ENCODE measurements at regions not wholly inside any gene's neighbourhood (a gene's known extent, or its start where the extent isn't known, plus 50 kb on each side); places are given as distances from the start of the nearest gene placed in this dataset.

- no peak for DNase-seq (ENCODE audit: low read depth in 2 of 2)
Observed at GRCh38 chr10:3467052-3467951, 294.7 kb upstream of the PITRM1 start.

DNA sequence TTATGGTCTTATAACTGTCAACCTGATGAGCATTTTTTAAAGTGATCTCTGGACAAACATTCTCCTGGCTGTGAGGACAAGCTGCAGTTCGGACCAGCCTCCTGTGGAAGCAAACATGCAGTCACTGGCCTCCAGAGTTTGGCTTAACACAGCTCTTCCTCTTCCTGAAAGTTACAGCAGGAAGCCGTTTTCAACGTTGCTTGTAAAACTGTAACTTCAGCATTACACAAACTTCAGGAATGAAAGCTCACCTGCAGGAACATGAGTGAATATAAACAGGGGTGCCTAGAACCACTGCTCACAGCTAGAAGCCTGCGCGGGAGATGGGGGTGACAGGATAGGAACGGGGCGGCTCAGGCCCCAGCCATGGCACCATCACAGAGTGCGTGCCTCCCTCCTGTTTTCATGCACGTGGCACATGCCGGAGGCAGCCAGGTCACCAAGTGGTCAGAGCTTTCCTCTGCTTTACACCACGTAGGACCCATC lies 292.9 kb upstream of the PITRM1 start:
- DNase-seq (ENCODE audit: low read depth in 2 of 2) = no peak

- no peak for DNase-seq (ENCODE audit: low read depth in 2 of 2)
Observed at GRCh38 chr10:3464760-3465405, 292.3 kb upstream of the PITRM1 start.

- DNase-seq (ENCODE audit: low read depth in 2 of 2) = no peak
Observed at GRCh38 chr10:3460420-3461128, 288.0 kb upstream of the PITRM1 start.

GRCh38 chr10:3455385-3456334 lies 283.1 kb upstream of the PITRM1 start:
- DNase-seq (ENCODE audit: low read depth in 2 of 2) = no peak

DNA sequence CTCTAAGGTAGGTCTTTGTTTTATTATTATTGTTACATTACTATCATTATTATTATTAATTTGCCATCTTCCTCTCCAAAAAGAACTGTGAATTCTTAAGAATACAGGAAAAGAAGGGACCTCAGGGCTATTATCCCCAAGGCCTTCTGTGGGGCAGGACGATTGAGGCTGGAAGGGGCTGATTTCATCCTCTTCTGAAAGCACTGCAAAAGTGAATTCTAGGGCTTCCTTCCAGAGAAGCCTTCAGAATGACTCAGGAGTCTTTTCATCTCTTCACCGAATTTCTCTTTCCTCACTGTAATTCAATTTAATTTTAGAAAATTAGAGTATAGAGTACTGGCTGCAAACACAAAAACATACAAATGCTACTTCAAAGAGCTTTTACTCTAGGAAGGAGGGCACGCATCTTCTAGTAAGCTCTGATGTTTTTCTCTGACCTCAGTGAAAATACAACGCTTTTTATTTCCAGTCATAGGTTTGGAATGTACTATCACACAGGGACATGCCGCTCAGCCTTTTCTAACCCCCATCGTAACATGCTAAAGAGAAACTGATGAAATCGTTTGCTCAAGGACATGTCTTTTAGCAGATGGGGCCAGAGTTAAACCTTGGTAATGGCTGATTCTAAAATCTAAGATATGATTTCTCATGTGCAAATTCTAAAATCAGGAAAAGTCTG lies 280.2 kb upstream of the PITRM1 start:
- DNase-seq (ENCODE audit: low read depth in 2 of 2) = no peak

DNA sequence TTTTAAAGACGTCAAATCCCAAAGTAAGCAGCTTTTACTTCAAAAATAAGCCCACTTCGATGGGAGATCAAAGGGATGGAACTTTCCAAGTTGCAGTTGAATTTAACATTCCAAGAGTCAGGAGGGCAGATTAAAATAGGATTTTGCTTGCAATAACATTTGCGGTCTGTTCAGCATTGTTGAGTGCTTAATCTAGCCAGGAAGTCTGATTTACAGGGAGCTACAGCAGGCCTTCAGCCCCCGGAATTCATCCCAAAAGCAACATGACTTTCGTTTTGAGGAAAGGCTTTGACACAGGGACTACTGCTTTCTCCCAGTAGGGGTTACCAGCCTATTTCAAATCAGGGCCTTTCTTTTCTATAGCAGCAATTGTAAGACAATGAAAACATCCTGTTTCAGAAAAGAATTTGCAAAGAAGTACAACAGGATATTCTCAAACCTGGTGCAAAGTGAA lies 279.6 kb upstream of the PITRM1 start:
- no peak for DNase-seq (ENCODE audit: low read depth in 2 of 2)

- DNase-seq (ENCODE audit: low read depth in 2 of 2) = no peak
Observed at GRCh38 chr10:3451516-3452172, 279.1 kb upstream of the PITRM1 start.

DNA sequence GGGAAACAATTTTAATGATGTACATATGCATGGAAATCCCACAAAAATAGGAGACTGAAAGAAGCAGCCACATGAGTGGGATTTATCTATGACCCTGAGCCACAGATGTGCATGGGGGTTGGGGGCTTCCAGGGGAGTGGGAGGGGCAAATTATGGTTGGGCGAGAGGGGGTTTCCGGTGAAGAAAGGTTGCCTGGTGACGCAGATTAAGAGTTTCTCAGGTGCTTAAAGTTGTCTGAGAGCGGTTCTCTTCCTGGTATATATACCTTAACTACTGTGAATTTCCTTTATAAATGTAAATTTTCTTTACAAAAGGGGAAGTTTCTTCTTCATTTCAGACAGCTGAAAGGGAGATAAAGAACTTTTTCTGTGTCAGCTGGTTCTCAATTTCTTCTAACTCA lies 273.6 kb upstream of the PITRM1 start:
- DNase-seq (ENCODE audit: low read depth in 2 of 2) = no peak

GRCh38 chr10:3445648-3446047 lies 273.1 kb upstream of the PITRM1 start:
- no peak for DNase-seq (ENCODE audit: low read depth in 2 of 2)

DNA sequence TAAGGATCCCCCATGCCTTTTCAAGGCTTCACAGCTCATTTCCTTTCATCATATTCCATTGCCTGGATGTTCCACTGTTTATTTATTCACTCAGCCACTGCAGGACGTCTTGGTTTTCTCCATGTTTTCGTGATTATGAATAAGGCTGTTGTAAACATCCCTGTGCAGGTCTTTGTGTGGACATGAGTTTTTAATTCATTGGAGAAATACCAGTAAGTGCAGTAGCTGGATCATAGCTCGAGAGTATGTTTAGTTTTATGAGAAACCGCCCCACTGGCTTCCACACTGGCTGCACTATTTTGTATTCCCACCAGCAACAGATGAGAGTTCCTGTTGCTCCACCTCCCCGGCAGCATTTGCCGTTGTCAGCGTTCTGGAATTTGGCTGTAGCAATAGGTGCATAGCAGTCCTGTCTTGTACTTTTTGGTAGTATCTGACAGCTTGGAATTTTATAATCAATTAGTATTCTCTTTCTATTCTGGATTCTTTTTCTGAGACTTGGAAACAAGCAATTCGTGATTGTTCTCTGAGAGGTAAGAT lies 269.9 kb upstream of the PITRM1 start:
- no peak for DNase-seq (ENCODE audit: low read depth in 2 of 2)

DNA sequence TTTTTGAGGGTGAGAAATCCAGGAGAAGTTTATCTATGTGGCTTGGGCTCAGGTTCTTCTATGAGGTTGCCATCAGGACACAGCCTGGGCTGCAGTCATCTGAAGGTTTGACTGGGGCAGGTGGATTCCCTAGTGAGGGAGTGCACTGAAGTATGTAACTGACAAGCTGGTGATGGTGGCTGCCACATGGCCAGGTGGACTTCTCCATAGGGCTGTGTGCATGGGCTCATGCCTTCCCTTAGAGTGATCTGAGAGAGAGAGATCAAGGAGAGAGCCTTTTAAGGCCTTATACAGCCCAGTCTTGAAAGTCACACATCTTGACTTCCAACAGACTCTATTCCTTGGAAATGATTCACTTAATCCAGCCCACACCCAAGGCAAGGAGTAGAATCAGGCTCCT lies 266.6 kb upstream of the PITRM1 start:
- DNase-seq (ENCODE audit: low read depth in 2 of 2) = no peak

DNA sequence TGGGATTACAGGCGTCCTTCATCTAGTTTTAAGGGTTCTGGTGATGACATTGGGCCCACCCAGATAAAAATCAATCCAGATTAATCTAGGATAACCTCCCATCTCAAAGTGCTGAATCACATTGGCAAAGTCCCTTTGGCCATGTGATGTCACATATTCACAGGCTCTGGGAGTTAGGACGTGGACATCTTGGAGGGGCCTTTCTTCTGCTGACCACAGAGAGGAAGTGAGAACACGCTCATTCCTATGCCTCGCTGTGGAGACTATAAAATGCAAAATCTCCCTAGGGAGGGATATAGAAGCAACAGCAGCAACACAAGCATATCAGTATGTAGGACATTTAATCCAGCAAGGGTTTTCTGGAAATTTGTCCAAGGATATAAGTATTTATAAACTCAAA lies 266.0 kb upstream of the PITRM1 start:
- no peak for DNase-seq (ENCODE audit: low read depth in 2 of 2)

DNA sequence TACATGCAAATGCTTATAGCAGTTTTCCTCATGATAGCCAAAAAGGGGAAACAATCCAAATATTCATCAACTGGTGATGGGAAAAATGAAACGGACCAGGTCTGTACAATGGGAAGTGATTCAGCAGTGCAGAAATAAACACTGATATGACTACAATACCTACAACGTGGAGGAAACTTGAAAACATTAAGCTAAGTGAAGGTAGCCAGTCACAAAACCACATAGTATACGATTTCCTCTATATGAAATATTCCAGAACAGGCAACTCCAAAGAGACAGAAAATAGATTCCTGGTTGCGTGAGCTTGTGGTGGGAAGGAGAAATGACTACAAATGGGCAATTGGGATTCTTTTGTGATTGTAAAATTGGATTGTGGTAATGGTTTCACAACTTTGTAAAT lies 263.1 kb upstream of the PITRM1 start:
- no peak for DNase-seq (ENCODE audit: low read depth in 2 of 2)

DNA sequence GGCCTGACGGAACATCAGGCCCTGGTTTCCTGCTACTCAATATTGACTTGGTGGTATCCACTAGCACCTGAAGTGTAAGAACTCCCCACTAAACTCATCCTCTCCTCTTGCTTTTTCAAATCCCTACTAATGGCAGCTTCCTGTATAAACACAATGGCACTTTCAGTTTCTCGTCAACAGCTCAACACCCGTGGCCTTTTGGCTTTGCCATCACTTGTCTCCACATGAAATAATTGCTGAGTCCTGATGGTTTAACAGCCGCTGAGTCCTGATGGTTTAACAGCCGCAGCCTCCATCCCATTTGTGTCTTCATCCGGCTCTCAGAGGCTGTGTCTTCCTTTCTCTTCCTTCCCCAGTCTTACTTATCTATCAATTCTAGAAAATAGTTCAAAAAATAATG lies 261.4 kb upstream of the PITRM1 start:
- no peak for DNase-seq (ENCODE audit: low read depth in 2 of 2)

- no peak for DNase-seq (ENCODE audit: low read depth in 2 of 2)
Observed at GRCh38 chr10:3433131-3433530, 260.5 kb upstream of the PITRM1 start.

- no peak for DNase-seq (ENCODE audit: low read depth in 2 of 2)
Observed at GRCh38 chr10:3432081-3432825, 259.7 kb upstream of the PITRM1 start.

- no peak for DNase-seq (ENCODE audit: low read depth in 2 of 2)
Observed at GRCh38 chr10:3430501-3430900, 257.9 kb upstream of the PITRM1 start.

DNA sequence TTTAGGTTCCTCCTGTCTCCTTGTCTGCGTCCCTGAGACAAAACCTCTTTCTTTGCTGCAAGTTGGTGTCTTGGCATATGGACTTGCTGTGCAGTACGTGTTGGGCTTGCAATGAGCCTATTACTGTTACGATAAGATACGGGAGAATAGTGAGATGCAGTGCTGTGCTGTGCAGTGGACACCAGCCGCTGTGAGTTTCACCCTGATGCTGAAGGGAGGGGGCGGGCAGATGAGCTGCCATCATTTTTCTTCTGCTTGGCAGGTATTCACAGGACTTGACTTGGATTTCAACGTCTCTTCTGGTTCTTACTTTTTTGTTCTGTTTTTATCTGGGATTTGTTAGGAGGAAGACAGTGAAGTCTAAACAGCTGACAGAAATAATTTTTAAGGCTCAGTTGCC lies 257.1 kb upstream of the PITRM1 start:
- no peak for DNase-seq (ENCODE audit: low read depth in 2 of 2)
